Thyroid gland (tissue), 4 donors: ENCODE measurements at regions not wholly inside any gene's neighbourhood (a gene's known extent, or its start where the extent isn't known, plus 50 kb on each side); places are given as distances from the start of the nearest gene placed in this dataset.

Experiments used
- CTCF ChIP-seq, 6 experiments: fragments of 200-600 bp in 3 of 6; fragments of 450-650 bp in 3 of 6; sonication (generic) in 3 of 6; IDR thresholded peaks; one replicate each; pipeline ENCODE4 v1.5.1; 2016 to 2019; ENCODE audit warnings: antibody characterized with exemption in 6 of 6, mild to moderate bottlenecking in 2 of 6, inconsistent platforms in 1 of 6, moderate library complexity in 1 of 6
- POLR2A ChIP-seq, 2 donors: fragments of 450-650 bp; IDR thresholded peaks; one replicate each; pipeline ENCODE4 v1.6.1; 2017; ENCODE audit warnings: antibody characterized with exemption in 2 of 2, mild to moderate bottlenecking in 2 of 2, moderate library complexity in 1 of 2

GRCh38 chr1:38577385-38577784 is 282.2 kb downstream of the RRAGC start:
- TF ChIP-seq CTCF (IDR thresholded peaks at IDR 0.05) (no peak), POLR2A (IDR thresholded peaks at IDR 0.05) (no peak)
